Omental fat pad (tissue), 3 donors: ENCODE measurements at regions not wholly inside any gene's neighbourhood (a gene's known extent, or its start where the extent isn't known, plus 50 kb on each side); places are given as distances from the start of the nearest gene placed in this dataset.

Experiments
- ATAC-seq: fragments of 150-250 bp; one replicate; pipeline ENCODE4 v1.9.1; 2016; ENCODE audit warnings: mild to moderate bottlenecking, moderate library complexity; ENCODE audit not compliant: low FRiP score
- DNase-seq: peaks from one replicate; pipeline ENCODE4 v3.0.0-alpha.2; 2019; ENCODE audit warnings: low spot score
- TF ChIP-seq, protein P1 (sequence below), 3 donors: fragments of 450-650 bp; IDR thresholded peaks; one replicate each; pipeline ENCODE4 v1.5.1; 2016 to 2017; ENCODE audit warnings: antibody characterized with exemption in 3 of 3, mild to moderate bottlenecking in 3 of 3, moderate library complexity in 2 of 3

- ATAC-seq (no peak), DNase-seq (no peak)
- TF ChIP-seq, protein P1, sequence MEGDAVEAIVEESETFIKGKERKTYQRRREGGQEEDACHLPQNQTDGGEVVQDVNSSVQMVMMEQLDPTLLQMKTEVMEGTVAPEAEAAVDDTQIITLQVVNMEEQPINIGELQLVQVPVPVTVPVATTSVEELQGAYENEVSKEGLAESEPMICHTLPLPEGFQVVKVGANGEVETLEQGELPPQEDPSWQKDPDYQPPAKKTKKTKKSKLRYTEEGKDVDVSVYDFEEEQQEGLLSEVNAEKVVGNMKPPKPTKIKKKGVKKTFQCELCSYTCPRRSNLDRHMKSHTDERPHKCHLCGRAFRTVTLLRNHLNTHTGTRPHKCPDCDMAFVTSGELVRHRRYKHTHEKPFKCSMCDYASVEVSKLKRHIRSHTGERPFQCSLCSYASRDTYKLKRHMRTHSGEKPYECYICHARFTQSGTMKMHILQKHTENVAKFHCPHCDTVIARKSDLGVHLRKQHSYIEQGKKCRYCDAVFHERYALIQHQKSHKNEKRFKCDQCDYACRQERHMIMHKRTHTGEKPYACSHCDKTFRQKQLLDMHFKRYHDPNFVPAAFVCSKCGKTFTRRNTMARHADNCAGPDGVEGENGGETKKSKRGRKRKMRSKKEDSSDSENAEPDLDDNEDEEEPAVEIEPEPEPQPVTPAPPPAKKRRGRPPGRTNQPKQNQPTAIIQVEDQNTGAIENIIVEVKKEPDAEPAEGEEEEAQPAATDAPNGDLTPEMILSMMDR (IDR thresholded peaks at IDR 0.05), result no peak
These were observed 652.7 kb upstream of the POM121L12 start for GRCh38 chr7:52382731-52383130.

GRCh38 chr7:52369922-52370321, 665.5 kb upstream of the POM121L12 start:
- TF ChIP-seq, protein P1 (IDR thresholded peaks at IDR 0.05), result no peak
- DNase-seq, result no peak
- ATAC-seq, result no peak

DNA sequence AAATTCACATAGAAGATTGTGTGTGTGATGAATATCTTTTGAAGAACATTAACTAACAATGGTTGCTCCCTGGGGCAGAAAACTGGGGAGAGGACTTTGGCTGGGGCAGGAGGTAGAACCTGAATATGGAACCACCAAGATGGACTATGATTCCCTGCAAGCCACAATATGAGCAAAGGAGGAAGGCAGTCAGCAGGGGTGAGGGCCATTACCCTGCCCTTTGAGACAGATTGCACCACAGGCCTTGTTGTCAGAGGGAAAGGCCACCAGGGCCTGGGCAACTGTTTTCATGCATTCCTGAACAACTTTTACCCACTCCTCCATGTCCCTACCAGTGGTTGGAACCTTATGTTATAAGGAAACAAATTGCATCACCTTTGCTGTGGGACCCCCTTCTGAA, 670.1 kb upstream of the POM121L12 start:
- TF ChIP-seq, protein P1 (IDR thresholded peaks at IDR 0.05), result no peak
- no peak for ATAC-seq
- no peak for DNase-seq

GRCh38 chr7:52362521-52362920, 672.9 kb upstream of the POM121L12 start:
- TF ChIP-seq, protein P1 (IDR thresholded peaks at IDR 0.05), result no peak
- no peak for DNase-seq
- ATAC-seq, result no peak

DNA sequence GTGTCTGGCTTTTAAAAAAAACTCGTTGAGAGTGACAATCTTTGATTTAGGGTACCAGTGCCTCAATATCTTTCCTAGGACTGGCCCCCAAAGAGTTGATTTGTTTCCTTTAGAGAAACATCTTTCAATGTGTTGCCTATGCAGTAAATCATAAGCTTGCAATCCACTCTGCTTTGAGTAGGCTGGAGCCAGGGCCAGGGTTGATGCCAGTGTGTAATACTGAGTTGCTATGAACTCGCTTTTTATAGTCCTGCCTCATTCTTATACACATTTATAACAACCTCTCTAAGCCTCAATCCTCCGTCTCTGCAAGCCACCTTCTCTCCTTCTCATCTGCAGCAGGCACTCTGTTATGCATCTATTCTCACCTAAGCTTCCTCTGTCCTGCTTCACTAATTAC, 674.9 kb upstream of the POM121L12 start:
- ATAC-seq, result no peak
- no peak for DNase-seq
- TF ChIP-seq, protein P1 (IDR thresholded peaks at IDR 0.05), result no peak

DNA sequence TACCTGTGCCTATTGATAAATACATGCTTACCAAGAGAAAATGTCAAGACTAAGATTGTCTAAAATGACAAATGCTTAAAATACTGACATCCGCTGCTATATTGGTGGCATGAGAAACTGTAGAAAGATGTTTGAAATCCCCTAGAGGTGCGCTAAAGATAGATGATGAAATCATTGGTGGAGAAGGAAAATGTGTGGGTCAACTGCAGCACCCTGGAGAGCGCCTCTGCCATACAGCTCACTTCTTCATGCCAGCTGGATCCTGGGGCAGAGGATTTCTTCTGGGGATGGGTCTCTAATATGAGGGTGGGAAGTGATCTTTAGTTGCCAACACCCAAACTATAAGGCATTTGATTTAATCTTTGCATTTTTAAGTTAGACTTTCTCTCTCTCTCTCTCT, 680.4 kb upstream of the POM121L12 start:
- ATAC-seq (no peak), DNase-seq (no peak)
- TF ChIP-seq, protein P1 (IDR thresholded peaks at IDR 0.05), result no peak

GRCh38 chr7:52352013-52352981, 683.1 kb upstream of the POM121L12 start:
- DNase-seq, result no peak
- TF ChIP-seq, protein P1 (IDR thresholded peaks at IDR 0.05), result no peak
- ATAC-seq, result no peak
